IPS-NIHi11 (cell line): ENCODE measurements at regions not wholly inside any gene's neighbourhood (a gene's known extent, or its start where the extent isn't known, plus 50 kb on each side); places are given as distances from the start of the nearest gene placed in this dataset.
A peak's percentile ranks its signal among the peaks of the same experiment; 100 is the strongest.

Experiments
- DNase-seq: peaks from one replicate; pipeline ENCODE4 v3.0.0; 2012; ENCODE audit warnings: mixed read lengths, low spot score

DNA sequence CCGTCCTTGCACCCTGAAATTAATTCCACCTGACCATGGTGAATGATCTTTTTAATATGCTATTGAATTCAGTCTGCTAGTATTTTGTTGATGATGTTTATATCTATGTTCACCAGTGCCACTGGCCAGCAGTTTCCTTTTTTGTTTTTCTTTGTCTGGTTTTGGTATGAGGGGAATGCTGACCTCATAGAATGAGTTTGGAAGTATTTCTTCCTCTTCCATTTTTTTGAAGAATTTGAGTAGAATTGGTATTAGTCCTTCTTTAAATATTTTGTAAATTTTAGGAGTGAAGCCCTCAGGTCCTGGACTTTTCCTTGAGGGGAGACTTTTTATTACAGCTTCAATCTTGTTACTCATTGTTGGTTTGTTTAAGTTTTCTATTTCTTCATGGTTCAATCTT lies 231.6 kb downstream of the MRPL39 start:
- DNase-seq = no peak

DNA sequence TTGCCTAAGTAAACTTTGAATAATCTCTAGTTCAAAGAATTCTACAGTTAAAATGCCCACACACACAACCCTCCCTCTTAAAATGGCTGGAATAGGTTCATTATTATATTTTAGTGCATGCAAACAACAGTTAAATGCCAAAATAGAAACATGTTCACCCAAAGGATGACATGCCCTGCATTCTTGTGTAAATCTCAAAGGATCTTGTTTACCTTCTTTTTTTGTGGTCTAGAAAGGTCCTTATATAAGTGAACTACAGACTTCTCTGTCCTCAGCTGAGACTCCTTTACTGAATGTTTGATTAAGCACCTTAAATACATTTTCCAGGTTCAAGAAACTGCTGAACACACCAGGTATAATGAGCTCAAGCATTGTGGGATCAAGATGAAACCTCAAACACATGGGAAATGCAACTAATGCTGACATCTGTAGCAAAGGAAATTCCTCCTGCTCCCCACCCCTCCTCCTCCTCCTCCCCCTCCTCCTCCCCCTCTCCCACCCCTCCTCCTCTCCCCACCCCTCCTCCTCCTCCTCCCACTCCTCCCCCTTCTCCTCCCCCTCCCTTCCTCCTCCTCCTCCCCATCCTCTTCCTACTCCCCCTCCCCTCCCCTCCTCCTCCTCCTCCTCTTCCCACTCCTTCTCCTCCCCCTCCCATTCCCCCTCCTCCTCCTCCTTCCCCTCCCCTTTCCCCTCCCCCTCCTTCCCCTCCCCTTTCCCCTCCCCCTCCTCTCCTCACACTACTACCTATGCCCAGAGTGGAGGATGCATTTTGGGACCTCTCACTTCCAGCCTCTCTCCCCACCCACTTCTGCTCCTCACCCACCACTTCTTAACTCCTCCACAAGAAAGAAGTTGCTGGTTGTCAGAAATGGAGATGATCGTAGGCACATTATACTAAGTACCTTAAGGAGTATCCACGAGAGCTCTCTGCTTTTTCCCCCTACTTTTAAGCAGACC lies 233.9 kb downstream of the MRPL39 start:
- no peak for DNase-seq

DNA sequence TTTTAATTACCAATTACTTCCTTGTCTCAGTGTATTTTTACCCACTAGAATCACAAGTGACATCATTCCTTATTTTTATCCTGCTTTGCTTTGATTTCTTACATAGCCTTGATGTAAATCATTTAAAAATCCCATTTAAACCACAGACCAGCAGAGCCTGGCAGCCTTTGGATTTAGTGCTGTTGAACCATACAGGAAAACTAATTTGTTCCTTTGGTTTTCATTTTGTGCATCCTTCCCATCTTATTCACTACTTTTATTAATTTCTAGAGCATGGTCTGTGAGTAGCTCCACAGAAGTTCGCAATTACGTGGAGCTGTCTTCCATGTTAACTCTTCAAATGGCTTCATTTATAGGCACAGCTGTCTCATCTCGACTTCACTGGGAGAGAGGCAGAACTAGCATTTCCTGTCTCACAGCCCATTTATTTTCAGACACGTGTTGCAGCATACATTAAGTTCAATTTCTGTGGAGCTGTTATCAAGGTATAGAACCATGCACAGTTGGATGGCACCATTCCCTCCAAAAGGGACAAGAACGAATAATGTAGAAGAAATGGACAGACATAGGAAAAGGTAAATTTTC lies 235.3 kb downstream of the MRPL39 start:
- no peak for DNase-seq

DNA sequence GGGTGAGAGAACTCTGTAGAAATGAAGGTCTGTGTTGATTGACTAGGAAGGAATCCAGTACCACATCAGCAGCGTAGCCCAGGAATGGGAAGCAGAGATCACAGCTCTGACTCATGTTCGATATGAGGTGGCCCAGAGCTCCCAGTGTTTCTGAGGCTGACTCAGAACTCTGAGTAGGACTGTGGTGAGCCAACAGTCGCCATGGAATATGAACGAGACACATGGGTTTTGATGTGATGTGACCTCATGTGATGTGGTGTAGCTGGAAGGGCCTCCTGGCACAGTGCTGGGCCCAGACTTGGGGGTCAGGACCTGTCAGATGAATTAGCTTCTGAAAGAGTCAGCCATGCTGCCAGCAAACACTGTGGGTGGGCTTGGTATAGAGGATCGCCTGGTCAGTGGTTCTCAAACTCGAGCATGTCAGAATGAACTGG lies 237.0 kb downstream of the MRPL39 start:
- DNase-seq = no peak

DNA sequence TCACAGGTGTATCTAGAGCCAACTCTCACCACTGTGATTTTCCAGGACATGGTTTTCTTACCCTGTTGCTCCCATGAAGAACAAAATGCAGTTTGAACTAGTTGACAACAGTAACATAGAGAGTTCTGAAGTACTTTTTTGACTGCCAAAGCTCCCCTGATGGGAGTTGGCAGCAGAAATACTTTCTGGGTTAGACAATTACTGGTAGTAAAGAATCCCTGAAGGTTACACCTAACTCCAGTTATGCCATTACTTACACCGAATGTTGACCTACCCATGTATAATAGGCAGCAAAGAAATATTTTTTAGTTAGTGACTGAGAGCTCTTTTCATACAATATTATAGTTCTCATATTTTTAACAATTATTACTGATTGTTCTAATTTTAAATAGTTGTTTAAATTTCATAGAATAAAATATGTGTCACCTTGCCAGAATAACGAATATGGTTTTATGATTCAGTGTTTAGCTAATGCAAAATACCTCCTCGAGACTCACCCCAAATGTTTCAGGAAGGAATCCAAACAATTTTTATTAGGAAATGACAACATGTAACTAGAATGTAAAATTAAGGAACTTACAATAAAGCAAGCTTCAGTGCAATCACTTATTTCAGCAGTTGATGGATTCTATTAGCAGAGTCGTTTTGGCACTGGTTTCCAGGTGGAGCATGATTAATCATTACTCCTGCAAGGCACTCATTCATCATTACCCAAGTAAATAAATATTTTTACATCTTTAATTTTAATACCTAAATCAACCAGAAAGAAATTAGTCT lies 237.6 kb downstream of the MRPL39 start:
- no peak for DNase-seq

DNA sequence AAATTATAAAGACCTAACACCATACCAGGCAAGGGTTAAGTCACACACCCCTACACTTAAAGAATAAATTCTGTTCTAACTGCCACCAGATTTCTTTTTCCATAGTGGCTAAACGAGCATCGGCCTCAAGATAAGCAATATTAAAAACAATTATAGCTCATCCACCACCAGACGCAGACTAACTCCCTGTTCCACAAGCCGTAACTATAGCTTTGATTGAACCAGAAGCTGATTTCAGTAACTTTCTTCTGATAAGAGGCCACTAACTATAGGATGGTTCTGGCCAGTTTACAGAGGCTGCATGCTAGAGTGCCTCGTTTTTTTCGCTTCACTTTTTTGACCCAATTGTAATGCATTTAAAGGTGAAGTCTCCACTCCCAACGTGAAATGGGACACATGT lies 238.8 kb downstream of the MRPL39 start:
- DNase-seq = no peak

DNA sequence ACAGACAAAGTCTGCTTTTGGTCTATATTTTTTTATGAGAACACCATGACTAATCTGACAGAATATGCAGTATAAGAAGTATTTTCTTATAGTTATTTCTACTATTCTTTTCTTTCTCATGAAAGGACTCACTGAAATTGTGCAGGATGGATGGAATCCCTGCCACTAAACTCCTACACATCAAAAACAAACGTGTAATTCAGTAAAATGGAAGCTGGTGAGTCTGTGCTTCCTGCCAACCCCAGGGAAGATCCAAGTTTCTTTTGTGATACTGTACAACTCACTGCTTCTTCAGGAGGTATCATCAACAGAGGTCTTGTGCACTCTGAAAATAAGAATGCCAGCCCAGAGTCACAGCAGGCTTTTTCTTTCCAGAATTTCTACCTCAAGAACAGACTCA lies 241.2 kb downstream of the MRPL39 start:
- DNase-seq = no peak

DNA sequence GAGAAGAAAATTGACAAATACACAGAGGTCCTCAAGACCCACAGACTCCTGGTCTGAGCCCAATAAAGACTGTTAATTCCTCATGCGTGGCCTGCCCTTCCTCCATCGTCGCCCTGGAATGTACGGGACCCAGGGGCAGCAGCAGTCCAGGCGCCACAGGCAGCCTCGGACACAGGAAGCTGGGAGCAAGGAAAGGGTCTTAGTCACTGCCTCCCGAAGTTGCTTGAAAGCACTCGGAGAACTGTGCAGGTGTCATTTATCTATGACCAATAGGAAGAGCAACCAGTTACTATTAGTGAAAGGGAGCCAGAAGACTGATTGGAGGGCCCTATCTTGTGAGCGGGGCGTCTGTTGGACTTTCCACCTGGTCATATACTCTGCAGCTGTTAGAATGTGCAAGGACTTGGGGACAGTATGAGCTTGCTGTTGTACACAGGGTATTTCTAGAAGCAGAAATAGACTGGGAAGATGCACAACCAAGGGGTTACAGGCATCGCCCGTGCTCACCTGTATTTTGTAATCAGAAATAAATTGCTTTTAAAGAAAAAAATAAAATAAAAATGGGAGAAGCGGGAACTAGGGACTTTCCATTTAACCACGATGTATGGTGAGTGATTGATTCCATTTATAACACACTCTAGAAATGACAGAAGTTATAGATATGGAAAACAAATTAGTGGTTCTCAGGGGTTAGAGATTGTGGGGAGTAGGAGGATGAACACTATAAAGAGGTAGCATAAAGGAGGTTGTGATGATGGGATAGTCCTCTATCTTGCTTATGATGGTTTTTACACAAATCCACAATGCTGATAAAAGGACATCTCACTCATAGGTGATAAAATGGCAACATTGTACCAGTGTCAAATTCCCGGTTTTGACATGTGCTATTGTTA lies 244.7 kb downstream of the MRPL39 start:
- no peak for DNase-seq

DNA sequence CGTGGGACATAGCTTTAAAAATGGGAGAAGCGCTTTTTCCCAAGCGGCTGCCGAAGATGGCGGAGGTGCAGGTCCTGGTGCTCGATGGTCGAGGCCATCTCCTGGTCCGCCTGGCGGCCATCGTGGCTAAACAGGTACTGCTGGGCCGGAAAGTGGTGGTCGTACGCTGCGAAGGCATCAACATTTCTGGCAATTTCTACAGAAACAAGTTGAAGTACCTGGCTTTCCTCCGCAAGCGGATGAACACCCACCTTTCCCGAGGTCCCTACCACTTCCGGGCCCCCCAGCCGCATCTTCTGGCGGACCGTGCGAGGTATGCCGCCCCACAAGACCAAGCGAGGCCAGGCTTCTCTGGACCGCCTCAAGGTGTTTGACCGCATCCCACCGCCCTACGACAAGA lies 245.5 kb downstream of the MRPL39 start:
- no peak for DNase-seq

DNA sequence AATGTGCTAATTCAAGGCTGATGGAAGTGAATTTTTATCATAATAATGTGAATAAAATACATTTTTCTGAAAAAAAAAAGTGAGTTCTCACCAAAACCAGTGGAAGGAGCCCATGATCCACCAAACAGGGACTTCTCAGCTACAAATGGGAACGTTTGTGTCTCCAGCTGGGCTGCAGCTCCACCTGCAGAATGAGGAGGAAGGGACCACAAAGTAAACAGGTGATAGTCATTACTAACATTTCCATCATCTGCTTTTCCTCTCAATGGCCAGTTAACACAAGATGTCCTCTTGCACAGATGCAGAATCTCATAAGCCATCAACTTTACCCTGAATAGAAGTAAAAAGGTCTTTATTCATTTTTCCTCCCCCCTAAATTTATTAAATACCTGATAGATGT lies 246.2 kb downstream of the MRPL39 start:
- DNase-seq = no peak

DNA sequence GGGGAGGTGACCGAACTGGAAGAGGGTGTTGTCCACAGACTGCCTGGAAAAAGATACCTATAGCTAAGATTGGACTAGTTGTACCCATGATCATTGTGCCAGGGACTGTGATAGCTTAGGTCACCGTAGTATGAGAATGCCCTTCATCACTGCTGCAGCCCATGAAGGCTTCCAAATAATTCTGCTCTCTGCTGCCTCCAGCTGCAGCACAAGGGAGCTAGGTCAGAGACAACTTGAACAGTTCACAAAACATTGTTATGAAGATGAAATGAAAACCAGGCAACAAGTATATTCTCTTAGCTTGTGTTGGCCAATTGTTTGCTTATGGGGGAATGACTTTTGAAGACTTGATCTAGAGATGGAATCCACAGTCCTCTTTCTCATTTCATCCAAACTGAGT lies 246.7 kb downstream of the MRPL39 start:
- no peak for DNase-seq

DNA sequence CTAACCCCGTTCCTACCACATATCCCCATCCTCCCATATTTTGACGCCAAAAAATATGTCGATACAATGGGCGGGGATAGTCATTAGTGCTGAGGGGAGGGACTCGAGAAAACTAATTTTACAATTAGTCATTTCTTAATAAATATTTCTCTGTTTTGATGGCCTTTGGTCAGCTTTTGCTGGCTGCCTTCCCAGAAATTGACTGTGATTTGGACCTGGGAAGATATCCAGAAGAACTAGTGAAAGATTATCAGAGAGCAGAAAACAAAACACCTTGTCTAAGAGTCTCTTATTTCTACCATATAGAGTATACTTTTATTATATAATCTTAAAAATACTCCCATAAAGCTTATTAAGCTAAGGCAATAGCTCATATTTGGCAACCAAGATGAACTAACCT lies 247.6 kb downstream of the MRPL39 start:
- no peak for DNase-seq

DNA sequence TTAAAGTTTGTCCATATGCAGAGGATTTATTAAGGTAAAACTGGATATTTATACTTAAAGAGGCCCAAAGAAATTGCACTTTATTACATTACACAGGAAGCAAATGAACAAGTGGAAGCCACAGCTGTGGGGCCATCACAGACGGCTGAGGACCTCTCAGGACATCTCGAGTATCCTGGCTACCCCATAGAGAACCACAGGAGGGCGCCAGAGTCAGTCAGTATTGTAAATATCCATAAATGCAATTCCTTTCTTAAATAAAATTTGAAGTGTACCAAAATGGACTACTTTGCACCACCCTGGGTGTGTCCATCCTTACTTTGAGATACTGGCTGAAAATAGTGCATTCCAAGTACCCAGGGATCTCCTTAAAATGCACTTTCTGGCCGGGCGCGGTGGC lies 257.2 kb downstream of the MRPL39 start:
- DNase-seq = peak; percentile 37

DNA sequence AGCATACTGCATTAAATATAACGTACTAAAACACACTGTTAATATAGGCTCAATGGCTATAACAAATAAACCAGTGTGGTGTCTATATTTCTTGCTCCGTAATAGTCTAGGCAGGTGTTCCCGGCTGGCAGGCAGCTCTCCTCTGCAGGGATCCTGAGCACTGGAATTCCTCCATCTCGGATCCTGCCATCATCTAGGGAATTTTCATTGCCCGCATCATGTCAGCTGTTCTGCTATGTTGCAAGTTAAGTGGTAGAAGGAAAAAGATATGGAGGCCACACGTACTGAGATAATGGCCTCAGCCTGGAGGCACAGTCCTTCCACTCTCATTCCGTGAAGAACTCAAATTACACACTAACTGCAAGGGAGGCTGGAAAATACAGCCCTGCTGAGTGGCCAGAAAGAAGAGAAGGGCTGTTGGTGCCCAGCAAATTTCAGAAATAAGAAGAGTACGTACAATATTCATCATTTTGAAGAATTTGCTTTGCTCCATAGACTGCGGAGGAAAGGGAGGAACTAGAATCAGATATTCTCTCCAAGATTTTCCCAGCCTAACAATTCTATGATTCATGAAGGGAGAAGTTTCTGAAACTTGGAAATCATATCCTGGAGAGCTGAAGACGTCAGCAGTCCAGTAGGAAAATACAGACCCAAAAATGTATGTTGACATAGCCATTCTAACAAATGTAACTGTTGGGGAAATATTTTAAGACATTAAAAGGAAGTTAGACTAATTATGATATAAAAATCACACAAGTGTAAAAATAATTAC lies 263.3 kb downstream of the MRPL39 start:
- DNase-seq = no peak

DNA sequence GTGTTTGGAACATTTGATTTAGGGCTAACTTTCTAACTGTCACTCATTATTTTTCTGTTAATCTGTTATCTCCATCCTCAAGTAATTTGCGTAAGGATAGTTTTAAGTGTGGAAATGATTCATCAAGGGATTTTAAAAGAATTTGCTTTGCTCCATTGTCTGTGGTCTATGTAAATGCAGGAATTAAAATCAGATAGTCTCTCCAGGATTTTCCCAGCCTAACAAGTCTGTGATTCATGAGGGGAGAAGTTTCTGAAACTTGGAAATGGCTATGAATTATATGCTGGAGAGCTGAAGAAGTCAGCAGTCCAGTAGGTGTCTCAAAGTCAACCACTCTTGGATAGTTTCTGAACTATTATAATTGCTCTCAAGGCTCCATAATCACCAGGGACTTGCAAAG lies 264.5 kb downstream of the MRPL39 start:
- no peak for DNase-seq

DNA sequence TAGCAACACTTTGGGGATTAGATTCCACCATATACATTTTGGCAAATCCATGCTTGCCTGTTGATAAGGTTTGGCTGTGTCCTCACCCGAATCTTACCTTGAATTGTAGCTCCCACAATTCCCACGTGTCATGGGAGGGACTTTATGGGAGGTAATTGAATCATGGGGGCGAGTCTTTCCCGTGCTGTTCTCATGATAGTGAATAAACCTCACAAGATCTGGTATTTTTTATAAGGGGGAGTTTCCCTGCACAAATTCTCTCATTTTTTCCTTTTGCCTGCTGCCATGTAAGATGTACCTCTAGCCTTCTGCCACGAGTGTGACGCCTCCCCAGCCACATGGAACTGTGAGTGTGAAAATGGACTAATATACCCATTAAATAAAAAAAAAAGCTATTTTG lies 265.3 kb downstream of the MRPL39 start:
- DNase-seq = no peak

DNA sequence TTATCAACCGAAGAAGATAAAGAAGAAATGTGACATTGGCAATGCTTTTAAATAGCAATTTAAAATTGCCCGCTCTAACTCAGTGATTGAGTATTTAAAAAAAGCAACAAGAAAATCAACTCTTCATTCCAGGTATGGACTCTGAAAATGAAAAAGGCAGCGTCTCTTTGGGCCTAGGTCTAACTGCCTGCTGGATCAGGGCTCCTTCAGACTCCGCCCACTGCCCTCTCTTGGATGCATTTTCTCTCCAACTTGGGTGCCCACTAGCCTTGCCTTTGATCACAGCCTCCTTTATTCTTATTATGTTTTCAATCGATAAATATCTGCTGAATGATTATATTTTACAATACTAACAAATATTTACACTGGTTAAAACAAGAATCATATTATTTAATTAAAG lies 268.9 kb downstream of the MRPL39 start:
- no peak for DNase-seq

DNA sequence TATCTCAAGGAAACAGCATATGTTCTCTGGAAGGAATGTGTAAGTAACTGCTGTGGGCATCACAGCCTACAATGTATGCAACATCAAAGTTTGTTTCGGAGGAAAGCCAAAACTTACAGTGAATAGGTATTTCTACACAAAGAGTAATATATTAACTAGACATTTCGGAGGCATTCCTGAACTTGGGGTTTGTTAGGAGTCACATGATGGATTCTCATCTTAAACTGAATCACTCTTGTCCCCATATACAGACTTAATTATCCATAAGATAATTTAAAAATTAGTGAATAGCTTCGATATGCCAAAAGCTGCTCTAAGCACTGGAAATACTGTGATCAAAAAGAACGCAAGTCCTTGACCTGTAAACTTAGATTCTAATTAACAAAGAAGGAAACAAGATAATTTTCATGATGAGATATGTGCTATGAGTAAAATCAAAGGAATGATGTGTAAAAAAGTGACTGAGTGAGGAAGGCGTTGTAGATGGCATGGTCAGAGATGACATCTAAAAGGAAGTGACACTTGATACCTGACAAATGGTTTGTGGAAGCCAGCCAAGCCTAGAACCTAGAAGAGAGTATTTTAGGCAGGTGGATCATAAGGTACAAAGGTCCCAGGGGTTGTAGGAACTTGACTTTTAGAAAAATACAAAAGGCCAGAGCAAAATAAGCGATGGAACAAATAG lies 273.1 kb downstream of the MRPL39 start:
- DNase-seq = no peak

DNA sequence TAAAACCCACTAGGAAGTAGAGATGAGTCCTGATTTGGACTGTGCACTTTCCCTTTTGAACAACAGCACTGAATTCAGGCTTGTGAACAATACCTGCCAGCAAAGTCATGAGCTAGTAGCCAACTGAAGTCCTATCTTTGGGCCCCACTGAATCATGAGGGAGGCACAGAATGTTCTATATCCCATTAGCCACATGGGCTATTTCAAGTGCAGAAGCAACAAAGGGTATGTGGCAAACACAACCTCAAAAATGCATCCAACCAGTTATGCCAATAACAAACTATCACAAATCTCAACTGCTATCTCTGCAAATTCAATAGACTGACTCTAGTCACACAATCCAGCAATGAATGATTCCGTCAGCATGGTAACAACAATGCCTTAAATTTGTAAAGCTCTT lies 276.0 kb downstream of the MRPL39 start:
- no peak for DNase-seq

DNA sequence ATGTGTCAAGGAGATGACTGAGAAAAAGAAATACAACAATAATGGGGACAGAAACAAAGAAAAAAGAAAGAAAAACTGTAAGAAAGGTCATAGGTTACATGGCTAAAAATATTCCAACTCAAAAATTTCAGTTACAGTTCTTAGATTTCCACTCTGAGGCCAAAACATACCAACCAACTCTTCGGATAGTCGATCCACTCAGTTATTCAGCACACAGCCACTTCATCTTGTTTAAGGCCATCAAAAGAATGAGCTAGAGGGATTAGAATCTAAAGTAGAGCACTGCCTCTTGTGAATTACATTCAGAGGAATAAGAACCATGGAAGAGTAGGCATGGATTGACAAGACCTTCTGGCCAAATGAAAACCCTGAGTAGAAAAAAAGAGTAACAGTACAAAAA lies 277.0 kb downstream of the MRPL39 start:
- no peak for DNase-seq
